ENCODE measurements at regions not wholly inside any gene's neighbourhood (a gene's known extent, or its start where the extent isn't known, plus 50 kb on each side); places are given as distances from the start of the nearest gene placed in this dataset.
"Not testable (repeated sequence)": the region's sequence is repeated elsewhere in the genome, so short reads cannot be mapped to it uniquely, and the experiment has no call there.

DNA sequence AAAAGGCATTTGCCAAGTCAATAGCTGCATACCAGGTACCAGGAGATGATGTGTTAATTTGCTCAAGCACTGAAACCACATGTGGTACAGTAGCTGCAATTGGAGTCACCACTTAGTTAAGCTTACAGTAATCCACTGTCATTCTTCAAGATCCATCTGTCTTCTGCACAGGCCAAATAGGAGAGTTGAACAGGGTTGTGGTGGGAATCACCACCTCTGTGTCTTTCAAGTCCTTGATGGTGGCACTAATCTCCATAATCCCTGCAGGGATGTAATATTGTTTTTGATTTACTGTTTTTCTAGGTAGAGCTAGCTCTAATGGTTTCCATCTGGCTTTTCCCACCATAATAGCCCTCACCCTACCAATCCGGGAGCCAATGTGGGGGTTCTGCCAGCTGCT is 91.9 kb downstream of the FCRL5 start:
- H3K4me3 ChIP-seq (ENCODE audit: low read depth, low read length): no peak overlapping the region
- TF ChIP-seq CTCF (IDR thresholded peaks at IDR 0.05; ENCODE audit: insufficient read depth, low read depth, low read length, missing control alignments): no peak
- DNase-seq (ENCODE audit: low read depth): no peak

- DNase-seq (ENCODE audit: low read depth): no peak
- no peak overlapping the region for H3K4me3 ChIP-seq (ENCODE audit: low read depth, low read length)
- no peak for TF ChIP-seq CTCF (IDR thresholded peaks at IDR 0.05; ENCODE audit: insufficient read depth, low read depth, low read length, missing control alignments)
Measured at GRCh38 chr1:157457279-157457678, 95.0 kb downstream of the FCRL5 start.

- no peak for TF ChIP-seq CTCF (IDR thresholded peaks at IDR 0.05; ENCODE audit: insufficient read depth, low read depth, low read length, missing control alignments)
- no peak for DNase-seq (ENCODE audit: low read depth)
Measured at GRCh38 chr1:157455318-157455717, 97.0 kb downstream of the FCRL5 start.

GRCh38 chr1:157450106-157450505 is 102.2 kb downstream of the FCRL5 start:
- H3K4me3 ChIP-seq (ENCODE audit: low read depth, low read length): no peak overlapping the region
- TF ChIP-seq CTCF (IDR thresholded peaks at IDR 0.05; ENCODE audit: insufficient read depth, low read depth, low read length, missing control alignments): no peak
- DNase-seq (ENCODE audit: low read depth): no peak

More at GRCh38 chr1:157455318-157455717, 97.0 kb downstream of the FCRL5 start:
- no peak overlapping the region for H3K4me3 ChIP-seq (ENCODE audit: low read depth, low read length)

- DNase-seq (ENCODE audit: low read depth): no peak
- H3K4me3 ChIP-seq (ENCODE audit: low read depth, low read length): no peak overlapping the region
- TF ChIP-seq CTCF (IDR thresholded peaks at IDR 0.05; ENCODE audit: insufficient read depth, low read depth, low read length, missing control alignments): no peak
Measured at GRCh38 chr1:157448636-157449035, 103.7 kb downstream of the FCRL5 start.

DNA sequence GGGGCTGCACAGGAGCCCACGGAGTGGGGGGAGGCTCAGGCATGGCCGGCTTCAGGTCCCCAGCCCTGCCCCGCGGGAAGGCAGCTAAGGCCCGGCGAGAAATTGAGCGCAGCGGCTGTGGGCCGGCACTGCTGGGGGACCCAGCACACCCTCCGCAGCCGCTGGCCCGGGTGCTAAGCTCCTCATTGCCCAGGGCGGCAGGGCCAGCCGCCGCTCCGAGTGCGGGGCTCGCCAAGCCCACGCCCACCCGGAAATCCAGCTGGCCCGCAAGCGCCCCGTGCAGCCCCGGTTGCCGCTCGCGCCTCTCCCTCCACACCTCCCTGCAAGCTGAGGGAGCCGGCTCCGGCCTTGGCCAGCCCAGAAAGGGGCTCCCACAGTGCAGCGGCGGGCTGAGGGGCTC is 106.0 kb downstream of the FCRL5 start:
- not testable (repeated sequence) for DNase-seq (ENCODE audit: low read depth); H3K4me3 ChIP-seq (ENCODE audit: low read depth, low read length)

GRCh38 chr1:157445616-157446140 is 106.6 kb downstream of the FCRL5 start:
- DNase-seq (ENCODE audit: low read depth); H3K4me3 ChIP-seq (ENCODE audit: low read depth, low read length): not testable (repeated sequence)

DNA sequence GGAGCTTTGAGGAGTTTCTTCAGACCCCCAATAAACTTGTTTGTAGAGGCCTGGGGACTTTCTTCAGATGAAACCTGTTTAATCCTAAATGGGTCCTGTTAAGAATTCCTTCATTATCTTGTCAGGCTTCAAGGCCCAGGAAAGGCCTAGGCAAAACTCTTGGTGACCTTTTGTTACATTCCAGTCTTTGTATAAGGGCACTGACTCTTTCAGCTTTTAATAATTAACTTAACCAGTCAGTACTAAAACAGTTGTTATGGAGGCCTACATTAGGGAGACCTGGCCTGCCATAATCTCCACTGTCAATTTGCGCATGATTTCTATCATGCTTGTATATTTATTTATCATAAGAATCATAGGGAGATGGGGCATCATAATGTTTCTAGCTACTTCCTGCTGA is 110.2 kb downstream of the FCRL5 start:
- no peak for TF ChIP-seq CTCF (IDR thresholded peaks at IDR 0.05; ENCODE audit: insufficient read depth, low read depth, low read length, missing control alignments)
- DNase-seq (ENCODE audit: low read depth): no peak
- H3K4me3 ChIP-seq (ENCODE audit: low read depth, low read length): no peak overlapping the region

All from GM12865 (cell line).